Activated CD8-positive, alpha-beta memory T cell treated with anti-CD3 and anti-CD28 coated beads, Interleukin-2, amount 50 U/mL, for 1 hour (primary cell): ENCODE measurements at regions not wholly inside any gene's neighbourhood (a gene's known extent, or its start where the extent isn't known, plus 50 kb on each side); places are given as distances from the start of the nearest gene placed in this dataset.
"Not testable (repeated sequence)": the region's sequence is repeated elsewhere in the genome, so short reads cannot be mapped to it uniquely, and the experiment has no call there.

Experiments
- DNase-seq: peaks from one replicate; pipeline ENCODE4 v3.0.0-alpha.2; 2020; ENCODE audit errors: extremely low read depth

DNA sequence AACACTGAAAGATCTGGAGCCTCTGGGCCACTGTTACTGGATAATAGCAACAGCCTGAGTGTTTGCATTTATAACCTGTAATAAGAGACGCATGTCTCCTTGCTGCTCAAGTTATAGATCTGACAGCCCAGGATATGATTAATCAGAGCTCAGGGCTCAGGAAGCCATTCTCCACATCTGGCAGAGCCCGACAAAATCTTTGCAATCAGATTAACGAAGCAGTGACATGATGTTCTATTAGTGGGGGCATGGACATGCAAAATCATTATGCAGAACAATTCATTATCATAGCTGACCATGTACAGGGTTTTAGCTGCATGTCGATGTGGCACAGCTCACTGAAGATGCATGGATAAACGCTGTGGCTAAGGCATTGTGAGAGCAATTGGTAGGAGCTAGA lies 730.3 kb downstream of the ZNF385D start:
- no peak for DNase-seq

DNA sequence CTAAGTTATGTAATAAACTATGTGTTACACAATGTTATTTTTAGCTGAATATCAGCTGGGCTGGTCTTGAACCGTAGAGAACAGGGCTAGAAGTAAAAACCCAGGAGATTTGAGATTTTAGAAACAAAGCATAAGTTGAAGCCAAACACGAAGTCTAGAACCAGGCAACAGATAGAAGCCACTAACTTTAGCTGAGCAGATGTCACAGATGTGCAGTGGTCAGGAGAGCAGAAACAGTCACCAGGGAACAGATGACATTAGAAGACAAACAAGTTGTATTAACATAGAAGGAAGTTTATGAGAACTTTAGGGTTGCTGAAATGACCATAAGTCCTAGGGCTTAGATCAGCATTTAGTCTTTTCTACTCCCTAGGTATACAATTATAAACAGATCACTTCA lies 731.0 kb downstream of the ZNF385D start:
- no peak for DNase-seq

DNA sequence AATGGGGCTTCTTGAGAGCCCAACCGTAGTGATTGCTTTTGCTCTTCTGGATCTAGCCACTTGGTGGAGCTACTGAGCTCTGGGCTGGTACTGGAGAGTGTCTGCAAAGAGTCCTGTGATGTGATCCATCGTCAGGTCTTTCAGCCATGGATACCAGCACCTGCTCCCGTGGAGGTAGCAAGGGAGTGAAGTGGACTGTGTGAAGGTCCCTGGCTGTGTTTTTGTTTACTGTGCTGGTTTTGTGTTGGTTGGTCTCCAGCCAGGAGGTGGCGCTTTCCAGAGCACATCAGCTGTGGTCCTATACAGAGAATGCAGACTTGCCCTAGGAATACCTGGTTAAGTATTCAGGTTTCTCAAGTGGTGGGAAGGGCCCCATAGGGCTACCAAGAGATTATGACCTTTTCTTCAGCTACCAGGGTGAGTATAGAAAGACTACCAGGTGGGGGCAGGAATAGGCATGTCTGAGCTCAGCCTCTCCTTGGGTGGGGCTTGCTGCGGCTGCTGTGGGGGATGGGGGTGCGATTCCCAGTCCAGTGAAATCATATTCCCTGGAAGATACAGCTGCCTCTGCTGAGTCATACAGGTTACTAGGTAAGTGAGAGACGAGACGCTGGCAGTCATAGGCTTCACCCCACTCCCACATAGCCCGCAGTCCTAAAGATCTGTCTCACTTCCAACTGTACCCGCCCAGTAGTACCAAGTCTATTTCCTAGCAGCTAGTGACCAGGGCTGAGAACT lies 733.7 kb downstream of the ZNF385D start:
- DNase-seq, result no peak

DNA sequence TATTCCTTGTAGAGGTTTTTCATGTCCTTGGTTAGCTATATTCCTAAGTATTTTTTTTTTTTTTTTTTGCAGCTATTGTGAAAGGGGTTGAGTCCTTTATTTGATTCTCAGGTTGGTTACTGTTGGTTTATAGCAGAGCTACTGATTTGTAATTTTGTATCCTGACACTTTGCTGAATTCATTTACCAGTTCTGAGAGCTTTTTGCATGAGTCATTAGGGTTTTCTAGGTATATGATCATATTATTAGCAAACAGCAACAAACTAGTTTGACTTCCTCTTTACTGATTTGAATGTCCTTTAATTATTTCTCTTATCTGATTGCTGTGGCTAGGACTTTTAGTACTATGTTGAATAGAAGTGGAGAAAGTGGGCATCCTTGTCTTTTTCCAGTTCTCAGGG lies 737.4 kb downstream of the ZNF385D start:
- DNase-seq, result no peak

DNA sequence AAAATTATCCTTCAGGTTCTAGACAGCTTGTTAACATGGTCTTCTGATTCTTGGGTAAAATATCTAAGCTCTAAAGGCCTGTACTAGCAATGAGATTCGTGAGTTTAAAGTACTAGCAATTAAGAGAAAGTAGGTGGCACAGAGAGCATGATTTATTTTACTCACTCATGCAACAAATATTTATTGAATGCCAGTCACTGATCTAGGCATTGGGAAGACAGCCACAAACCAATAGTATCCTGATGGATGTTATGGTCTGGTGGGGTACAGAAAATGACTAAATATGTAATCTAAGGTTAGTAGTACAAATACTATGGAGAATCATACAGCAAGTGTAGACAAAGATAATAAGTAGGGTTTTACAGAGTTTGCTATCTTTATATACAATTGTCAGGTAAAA lies 751.3 kb downstream of the ZNF385D start:
- no peak for DNase-seq

DNA sequence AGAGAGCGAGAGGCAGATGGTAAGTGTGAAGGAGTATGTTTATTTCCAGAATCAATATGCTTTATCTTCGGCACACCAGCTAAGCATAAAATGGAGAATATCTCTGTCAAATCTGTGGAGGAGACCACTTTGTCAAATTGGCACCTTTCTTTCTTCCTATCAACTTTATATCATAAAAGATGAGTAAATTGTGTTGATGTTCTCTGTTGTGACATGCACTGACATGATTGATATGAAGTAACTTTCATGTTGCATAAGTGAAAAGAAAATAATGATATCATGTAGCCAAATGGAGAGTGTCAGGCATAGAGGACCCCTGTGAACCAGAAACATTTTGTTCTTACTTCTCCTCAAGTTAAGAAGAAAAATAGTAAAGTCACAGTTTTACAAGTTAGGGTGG lies 753.8 kb downstream of the ZNF385D start:
- DNase-seq, result no peak

DNA sequence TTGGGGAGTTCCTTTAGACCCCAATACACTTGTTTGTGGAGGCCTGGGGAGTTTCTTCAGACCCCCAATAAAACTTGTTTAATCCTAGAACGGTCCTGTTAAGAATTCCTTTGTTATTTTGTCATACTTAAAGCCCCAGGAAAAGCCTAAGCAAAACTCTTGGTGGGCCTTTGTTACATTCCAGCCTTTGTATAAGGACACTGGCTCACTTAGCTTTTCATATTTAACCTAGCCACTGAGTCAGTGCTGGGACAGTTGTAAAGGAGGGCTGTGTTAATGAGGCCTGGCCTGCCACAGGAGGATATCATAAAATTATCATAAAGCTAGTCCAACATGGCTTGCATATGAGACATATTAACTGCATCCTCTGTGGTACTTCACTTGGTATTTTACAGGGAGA lies 760.1 kb downstream of the ZNF385D start:
- DNase-seq, result no peak

DNA sequence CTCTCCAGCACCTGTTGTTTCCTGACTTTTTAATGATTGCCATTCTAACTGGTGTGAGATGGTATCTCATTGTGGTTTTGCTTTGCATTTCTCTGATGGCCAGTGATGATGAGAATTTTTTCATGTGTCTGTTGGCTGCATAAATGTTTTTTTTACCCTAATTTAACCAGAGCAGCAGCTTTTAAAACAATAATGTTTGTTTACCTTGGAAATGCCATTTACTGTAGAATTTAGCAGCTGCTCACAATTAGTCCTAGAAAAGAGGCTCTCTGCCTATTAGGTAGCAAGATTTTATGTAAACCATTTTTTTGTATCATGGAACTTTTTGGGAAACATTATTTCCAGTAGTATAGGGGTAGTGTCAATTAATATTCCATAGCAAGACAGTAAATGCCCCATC lies 761.4 kb downstream of the ZNF385D start:
- DNase-seq, result not testable (repeated sequence)

DNA sequence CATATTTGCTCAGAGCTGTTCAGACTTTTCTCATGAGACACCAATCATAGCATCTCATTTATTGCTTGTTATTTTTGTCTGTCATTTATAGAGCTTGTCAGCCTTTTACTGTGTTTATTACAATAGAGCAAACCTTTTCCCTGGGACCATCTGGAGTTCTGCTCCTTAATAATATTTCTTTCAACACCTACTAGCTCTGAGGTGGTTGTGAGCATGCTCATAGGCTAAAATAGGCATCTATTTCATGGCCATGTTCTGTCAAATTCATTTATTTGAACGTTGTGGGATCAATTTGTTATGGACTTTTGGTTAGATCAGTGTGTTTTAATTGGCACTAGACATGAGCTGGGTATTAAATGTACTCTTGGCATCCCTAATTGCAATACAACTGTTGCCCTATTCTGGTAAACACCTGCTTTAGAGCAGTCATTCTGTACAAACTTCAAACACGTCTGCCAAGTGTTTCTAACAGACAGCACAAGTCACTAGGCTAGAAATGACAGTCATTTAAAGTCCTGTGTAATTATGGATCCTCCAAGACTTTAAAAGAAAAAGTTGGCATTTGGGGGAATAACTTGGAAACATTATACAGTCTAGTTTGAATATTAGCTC lies 766.3 kb downstream of the ZNF385D start:
- DNase-seq, result no peak

DNA sequence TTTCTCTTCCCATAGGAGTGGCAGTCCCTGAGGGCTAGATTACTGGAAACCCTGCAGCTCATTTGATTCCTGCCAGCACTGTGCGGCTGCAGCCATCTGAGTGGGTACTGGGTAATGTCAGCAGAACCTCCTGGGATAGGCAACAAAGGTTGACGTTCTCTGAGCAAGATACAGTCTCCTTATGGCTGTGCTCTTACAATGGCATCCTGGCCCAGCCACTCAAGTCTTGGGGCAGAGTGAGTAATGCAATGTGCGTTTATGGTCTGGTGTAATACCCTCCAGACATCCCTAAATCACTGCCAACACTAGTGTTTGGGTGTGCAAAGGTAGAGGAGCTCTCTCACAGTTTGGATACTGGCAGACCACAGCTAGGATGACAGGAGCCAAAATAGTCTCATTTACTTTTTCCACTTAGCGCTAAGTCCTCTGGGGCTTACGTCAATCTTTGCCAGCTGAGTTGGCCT lies 775.8 kb downstream of the ZNF385D start:
- DNase-seq, result no peak

DNA sequence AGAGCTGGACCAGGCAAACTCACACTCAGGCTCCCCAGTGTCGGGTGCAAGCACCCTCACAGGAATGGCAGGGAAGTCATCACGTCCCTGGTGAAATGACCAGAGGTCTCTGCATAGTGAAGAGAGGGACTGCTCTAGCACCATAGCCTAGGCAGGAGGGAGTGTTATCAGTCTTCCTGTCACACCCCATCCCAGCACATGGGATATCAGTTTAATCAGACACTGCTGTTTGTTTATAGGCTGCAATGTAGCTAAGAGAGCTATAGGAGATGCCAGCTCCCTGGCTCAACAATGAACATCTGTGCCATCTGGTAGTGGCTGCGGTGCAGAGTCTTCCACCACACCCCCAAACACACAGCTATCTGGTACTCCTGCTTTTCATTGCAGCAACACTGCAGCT lies 776.6 kb downstream of the ZNF385D start:
- no peak for DNase-seq

DNA sequence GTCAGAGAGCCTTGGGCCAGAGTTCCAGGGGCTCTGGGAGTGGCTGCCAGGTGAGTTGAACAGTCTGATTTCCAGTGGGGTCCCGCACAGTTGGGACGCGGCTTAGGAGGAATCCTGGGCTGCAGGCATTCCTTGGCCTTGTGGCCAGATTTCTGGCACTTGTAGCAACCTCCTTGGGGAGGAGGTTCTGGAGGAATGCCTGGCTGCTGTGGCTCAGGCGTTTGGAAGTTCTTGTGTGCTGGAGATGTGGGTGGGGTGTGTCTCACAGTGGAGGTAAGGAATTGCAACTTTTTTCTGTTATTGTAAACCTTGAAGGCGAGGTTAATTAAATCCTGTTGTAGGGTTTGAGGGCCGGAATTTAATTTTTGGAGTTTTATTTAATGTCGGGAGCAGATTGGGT lies 780.2 kb downstream of the ZNF385D start:
- DNase-seq, result not testable (repeated sequence)

DNA sequence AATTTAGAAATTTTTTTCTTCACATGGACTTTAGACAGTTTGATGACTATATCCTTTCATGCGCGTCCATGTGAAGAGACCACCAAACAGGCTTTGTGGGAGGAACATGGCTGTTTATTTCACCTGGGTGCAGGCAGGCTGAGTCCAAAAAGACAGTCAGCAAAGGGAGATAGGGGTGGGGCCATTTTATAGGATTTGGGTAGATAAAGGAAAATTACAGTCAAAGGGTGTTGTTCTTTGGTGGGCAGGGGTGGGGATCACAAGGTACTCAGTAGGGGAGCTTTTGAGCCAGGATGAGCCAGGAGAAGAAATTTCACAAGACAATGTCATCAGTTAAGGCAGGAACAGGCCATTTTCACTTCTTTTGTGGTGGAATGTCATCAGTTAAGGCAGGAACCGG lies 781.5 kb upstream of the SGO1 start:
- DNase-seq, result not testable (repeated sequence)

DNA sequence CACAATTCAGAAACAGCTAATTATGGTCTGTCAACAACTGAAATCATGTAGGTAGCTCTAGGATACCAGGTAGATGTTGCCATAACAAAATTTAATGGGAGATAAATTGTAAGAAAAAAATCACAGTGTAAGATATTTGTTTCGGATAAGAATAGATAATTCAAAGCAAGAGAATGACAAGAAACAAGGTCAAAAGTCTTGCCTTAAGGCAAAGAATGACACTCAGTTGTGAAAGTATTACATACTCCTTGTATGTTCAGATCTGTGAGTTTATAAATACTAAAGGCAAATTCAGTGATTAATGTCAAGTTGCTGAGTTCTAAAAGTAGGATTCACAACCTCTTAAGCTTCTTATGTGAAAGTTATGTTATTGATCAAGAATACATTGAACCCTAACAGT lies 772.2 kb upstream of the SGO1 start:
- no peak for DNase-seq

DNA sequence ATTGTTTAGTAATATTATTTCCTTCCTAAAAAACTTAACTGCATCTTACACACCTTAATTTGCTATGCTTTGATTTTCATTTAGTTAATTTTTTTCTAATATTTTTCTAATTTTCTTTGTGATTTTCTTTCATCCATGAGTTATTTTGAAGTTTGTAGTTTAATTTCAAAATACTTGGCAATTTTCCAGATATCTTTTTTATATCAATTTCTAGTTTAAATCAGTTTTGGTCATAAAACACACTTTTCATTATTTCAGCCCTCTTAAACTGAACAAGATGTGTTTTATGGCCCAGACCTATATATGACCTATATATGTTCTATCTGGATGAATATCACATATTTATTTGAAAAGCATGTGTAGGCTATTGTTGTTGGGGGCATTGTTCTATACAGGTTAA lies 759.9 kb upstream of the SGO1 start:
- no peak for DNase-seq

DNA sequence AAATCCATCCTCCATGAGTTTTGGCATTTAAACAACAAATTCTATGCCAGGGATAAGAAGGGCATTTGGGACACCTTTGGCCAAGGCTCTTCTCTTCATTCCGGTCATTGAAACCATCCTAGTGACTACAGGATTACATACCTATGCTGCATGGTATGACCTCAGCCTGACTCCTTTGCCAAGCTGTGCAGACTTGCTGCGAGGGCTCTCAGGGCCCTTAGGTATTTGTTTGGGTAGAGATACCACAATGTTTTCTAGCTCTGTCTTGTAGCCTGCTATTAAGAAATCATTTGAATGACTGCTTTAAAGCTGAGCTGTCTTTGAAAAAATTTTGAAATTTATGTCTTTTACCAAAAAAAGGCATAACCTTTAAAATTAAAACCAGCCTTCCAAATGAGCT lies 749.8 kb upstream of the SGO1 start:
- no peak for DNase-seq

DNA sequence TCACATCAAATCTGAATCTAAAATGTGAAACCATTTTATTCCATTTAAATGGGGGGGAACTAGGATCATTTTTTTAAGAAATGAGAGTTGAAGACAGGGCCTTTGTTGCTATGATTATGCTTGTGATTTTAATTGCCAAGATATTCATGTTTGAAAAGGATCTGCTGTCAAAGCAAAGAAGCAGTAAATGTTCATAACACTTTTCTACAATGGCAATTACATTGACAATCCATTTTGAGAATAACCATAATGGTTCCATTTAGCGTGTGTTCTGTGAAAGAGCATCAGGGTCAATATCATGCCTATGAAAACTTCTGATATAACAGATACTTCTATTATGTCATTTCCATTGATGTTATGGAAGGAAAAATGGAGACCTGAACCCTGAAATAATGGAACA lies 745.8 kb upstream of the SGO1 start:
- DNase-seq, result no peak

DNA sequence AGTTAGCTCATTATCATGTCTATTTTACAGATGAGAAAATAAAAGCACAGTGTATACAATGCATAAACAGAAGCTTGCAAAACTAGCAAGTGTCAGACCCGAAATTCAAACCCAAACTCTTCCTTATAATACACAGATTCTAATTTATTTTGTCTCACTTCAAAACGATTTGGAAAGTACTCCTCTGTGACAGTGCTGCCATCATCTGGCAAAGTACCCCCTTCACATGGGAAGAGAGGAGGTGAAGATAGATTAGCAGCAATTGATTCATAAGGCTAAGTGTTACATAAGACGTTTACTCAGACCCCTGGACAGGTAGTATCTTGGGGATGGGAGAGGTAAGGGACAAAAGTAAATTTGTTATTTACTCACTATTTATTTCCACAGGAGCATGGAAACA lies 744.0 kb upstream of the SGO1 start:
- DNase-seq, result no peak

DNA sequence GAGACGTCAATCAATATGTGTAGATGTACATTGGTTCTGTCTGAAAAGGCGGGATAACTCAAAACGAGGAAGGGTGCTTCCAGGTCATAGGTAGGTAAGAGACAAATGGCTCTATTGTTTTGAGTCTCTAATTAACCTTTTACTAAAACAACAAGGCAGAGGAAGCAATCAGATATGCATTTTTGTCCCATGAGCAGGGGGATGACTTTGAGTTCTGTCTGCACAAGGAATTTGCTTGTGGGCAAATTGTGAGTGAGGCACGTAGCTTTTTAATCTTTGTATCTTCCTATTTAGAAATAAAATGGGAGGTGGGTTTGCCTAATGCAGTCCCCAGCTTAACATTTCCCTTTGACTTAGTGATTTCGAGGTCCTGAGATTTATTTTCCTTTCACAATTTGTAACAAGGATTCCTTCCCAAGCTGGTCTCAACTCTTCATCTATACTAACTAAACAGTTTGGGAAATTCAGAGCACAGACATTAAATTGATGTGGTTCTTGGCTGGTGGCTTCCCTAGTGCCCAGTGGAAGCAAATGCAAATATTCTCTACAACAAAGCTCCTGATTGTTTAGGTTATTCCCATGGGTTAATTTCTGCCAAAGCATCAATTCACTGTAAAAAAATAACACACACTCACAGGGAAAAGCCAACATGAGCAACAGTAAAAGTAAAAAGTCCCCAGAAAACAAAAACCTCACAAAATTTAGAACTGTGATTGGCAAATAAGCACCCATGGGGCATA lies 738.8 kb upstream of the SGO1 start:
- DNase-seq, result no peak

DNA sequence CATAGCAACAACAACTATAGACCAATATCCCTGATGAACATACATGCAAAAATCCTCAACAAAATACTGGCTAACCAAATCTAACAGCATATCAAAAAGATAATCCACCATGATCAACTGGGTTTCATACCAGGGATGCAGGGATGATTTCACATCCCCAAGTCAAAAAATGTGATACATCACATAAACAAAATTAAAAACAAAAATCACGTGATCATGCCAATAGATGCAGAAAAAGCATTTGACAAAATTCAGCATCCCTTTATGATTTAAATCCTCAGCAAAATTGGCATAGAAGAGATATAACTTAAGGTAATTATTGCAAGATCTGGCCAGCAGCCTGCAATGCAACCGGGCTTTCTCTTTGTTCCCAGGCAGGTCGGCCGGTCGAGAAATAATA lies 735.1 kb upstream of the SGO1 start:
- not testable (repeated sequence) for DNase-seq

DNA sequence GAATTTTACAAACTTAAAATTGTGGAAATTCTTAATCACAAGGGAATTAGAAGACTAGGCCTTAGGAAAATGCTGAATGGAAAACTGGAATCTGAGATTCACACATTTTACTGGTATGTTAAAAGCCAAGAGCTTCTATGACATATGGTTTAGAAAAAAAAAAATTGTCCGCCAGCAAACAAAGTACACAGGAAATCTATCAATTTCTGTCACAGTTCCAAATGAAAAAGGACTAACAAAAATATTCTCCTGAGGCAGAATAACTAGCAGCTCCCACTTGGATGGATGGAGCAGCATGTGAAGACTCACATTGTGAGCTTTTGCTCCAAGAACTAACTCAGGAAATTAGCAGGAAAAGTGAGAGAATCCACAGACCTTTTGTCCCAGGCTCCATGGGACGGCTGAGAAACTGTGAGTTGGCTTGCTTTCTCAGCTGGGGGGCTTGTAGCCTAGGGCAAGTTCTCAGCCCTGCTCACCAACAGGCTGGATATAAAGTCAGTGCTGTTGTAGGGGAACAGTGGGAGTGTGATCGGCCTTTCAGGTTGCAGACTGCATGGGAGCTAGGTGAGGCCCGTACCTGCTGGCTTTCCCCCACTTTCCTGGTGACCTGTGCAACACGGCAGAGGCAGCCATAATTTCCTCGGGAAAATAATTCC lies 731.1 kb upstream of the SGO1 start:
- DNase-seq, result no peak

DNA sequence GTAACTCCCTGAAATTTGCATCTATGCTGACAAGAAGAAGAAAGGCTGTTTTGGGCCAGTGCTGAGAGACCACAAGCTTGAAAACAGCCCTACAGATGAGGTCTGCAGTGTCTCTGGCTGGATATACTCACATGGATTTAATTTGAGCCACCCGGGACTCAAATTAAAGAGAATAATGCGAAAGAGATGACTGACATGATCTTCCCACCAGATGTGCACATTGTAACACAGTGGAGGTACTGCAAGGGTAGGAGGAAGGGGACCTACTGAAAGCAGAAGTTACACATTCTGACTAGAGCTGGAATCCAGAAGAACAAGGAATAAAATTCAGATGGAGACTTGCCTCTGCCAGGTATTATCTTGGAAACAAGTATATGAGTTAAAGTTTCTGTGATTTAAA lies 728.3 kb upstream of the SGO1 start:
- no peak for DNase-seq

DNA sequence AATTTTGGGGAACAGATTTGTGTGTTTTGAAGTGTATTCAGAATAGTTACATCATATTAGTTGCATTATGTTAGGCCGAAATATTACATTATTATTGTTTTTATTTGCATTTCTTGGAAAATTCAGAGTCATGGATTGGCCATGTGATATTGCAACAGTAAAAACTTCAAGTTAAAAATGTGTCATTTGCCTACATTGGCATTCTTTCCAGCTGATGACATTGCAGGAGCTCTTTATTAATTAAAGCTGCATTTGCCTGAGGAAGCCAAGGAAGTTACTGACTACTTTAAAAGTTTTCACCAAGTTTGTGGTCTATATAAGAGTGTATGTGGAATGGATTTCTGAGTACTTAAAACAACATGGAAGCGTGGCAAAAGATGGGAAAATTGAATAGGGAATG lies 726.4 kb upstream of the SGO1 start:
- no peak for DNase-seq
